ENCODE measurements at regions not wholly inside any gene's neighbourhood (a gene's known extent, or its start where the extent isn't known, plus 50 kb on each side); places are given as distances from the start of the nearest gene placed in this dataset.
"Not testable (repeated sequence)": the region's sequence is repeated elsewhere in the genome, so short reads cannot be mapped to it uniquely, and the experiment has no call there.

DNA sequence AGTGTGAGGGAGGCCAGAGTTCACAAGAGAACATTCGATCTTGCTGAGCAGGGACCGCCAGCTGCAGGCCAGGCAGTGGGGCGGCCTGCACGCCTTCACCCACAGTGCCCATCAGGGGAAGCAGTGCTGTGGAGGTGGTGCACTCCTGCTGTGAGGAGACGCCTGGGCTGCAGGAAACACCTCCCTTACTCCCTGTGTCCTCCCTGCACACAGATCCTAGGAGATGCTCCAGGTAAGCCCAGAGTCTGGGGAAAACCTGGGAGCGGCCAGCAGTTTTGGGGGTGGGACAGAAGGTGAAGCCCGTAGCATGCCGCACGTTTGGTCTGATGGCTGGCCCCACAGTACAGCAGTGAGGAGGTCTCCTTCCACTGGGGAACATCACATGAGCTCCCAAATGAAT is 180.8 kb upstream of the RAB6C start:
- Mint-ChIP-seq H3K27me3 (ENCODE audit: low read depth) (peaks cover 10% of the 10 kb centered on the region), H3K36me3 (ENCODE audit: insufficient read depth in 2 of 2) (no peaks in the 10 kb centered on the region), H3K27ac (no peak overlapping the region), H3K9me3 (no peaks in the 10 kb centered on the region), H3K4me3 (no peak overlapping the region), H3K4me1 (ENCODE audit: low read depth) (no peaks in the 10 kb centered on the region)
- ATAC-seq (replicated peaks in 1 of 2) = no peak
- DNase-seq = no peak

DNA sequence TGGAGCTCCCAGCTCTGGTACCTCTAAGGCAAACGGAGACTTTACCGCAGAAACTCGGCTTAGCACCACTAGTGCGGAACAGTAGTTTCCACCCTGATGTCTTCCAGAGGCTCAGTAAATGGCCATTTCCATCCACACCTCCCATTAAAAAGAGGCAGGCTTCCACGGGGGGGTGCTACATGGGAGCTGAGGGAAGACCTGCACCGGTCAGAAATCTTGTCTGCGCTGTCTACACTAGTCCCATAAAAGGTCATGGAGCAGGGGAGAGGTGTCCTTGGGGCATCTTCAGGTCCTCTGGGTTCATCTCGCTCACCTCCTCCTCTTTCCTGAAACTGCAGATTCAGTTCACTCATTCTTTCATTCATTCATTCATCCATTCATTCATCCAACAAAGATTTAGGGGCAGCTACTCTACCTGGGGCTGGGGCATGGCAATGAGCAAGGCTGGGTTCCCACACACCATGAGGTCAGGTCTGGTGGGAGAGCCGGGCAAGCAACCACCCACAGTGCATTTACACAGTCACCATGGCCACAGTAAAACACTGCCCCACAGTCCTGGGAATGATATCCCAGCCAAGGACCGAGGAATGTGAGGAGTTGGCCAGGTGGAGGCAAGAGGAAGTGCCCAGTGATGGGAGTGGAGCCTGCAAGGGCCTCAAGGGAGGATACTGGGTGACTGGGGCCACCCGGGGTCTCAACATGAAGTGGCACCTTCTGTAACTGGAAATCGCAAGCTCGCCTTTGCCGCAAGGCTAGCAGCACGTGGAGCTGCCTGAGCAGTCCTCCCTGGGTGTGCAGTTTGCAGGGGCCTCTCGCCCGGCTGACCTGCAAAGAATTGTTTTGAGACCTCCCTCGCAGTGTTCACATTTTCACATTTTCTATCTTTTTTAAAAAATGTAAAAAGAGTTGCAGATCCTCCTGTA is 180.2 kb upstream of the RAB6C start:
- Mint-ChIP-seq H3K4me1 (ENCODE audit: low read depth) (no peaks in the 10 kb centered on the region), H3K36me3 (ENCODE audit: insufficient read depth in 2 of 2) (no peaks in the 10 kb centered on the region), H3K27me3 (ENCODE audit: low read depth) (peaks cover 10% of the 10 kb centered on the region), H3K9me3 (no peaks in the 10 kb centered on the region), H3K27ac (no peak overlapping the region), H3K4me3 (no peak overlapping the region)
- ATAC-seq (replicated peaks in 1 of 2) = no peak
- no peak for DNase-seq

DNA sequence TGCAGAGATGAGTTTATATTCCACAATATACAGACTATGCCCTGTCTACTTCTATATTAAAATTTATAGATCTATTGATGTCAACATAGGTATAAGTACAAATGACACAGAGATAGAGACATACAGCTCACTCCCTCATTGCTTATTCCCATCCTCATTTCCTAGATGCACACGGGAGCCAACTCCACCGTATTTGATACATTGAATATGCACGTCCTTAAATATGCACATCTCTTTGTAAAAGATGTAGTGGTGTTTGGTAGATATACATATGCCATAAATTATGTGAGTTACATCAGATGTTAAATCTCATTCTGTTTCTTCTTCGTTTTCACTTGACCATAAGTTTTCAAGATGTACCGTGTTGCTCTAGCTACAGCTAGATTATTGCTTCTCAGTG is 179.2 kb upstream of the RAB6C start:
- Mint-ChIP-seq H3K27ac (no peak overlapping the region), H3K36me3 (ENCODE audit: insufficient read depth in 2 of 2) (no peaks in the 10 kb centered on the region), H3K4me1 (ENCODE audit: low read depth) (no peaks in the 10 kb centered on the region), H3K4me3 (no peak overlapping the region), H3K9me3 (no peaks in the 10 kb centered on the region), H3K27me3 (ENCODE audit: low read depth) (peaks cover 10% of the 10 kb centered on the region)
- ATAC-seq (replicated peaks in 1 of 2) = no peak
- DNase-seq = no peak

DNA sequence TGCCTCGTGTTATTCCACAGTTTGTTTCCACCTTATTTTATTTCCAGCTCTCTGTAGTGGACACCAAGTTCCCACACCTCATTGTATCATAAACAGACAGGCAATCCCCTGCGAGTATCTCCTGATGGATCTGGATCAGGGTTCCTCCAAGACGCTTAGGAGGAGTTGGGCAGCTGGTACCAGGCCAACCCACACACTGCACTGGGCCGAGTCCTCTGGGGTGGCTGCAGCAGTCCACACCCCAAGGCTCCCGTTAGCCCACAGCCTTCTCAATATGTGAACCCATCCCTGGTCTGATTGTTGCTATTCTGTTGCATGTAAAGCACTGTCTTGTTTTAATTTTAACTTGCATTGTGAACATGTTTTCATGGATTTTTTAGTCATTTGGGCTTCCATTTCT is 178.8 kb upstream of the RAB6C start:
- H3K9me3 Mint-ChIP-seq = no peaks in the 10 kb centered on the region
- peaks cover 10% of the 10 kb centered on the region for H3K27me3 Mint-ChIP-seq (ENCODE audit: low read depth)
- H3K27ac Mint-ChIP-seq = no peak overlapping the region
- H3K4me3 Mint-ChIP-seq = no peak overlapping the region
- H3K4me1 Mint-ChIP-seq (ENCODE audit: low read depth) = no peaks in the 10 kb centered on the region
- DNase-seq (no peak), ATAC-seq (replicated peaks in 1 of 2) (no peak)
- H3K36me3 Mint-ChIP-seq (ENCODE audit: insufficient read depth in 2 of 2) = no peaks in the 10 kb centered on the region

DNA sequence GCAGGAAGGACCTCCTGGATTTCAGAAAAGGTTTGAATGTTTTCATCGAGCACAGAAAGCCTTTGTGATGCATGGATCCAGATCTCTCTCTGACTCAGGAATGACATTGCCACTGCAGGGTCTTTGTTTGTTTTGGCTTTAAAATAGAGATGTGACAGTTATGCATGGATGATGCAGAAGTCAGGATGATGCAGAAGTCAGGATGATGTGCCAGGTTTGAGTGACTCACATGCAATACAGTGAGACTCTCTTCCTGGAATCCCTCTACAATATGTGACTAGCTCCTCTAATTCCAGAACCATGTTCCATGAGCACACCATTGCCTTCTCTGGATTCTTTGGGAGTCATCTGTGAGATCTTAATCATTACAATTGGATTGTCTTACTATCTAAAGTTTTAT is 177.9 kb upstream of the RAB6C start:
- Mint-ChIP-seq H3K27me3 (ENCODE audit: low read depth) (peaks cover 10% of the 10 kb centered on the region), H3K4me3 (no peak overlapping the region), H3K27ac (no peak overlapping the region), H3K4me1 (ENCODE audit: low read depth) (no peaks in the 10 kb centered on the region), H3K36me3 (ENCODE audit: insufficient read depth in 2 of 2) (no peaks in the 10 kb centered on the region), H3K9me3 (no peaks in the 10 kb centered on the region)
- no peak for ATAC-seq (replicated peaks in 1 of 2)
- no peak for DNase-seq

DNA sequence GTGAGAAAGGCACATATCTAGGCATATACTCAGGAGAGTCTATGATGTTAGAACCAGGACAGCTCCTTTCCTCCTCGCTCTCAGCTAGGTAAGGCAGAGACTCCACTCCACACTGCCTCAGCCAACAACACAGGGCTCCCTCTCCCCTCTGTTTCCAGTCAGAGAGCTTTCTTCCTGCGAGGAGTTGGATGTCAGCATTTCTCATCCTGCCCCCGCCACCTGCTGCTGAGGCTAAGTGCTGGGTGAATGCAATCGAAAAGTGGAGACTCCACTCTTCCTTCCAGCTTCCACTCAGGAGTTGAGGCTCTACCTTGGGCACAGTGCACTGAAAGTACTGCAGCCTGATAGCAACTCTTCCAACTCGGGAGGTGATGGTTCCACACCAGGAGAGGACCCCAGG is 177.2 kb upstream of the RAB6C start:
- Mint-ChIP-seq H3K4me3 (no peak overlapping the region), H3K36me3 (ENCODE audit: insufficient read depth in 2 of 2) (no peaks in the 10 kb centered on the region), H3K27me3 (ENCODE audit: low read depth) (peaks cover 10% of the 10 kb centered on the region), H3K27ac (no peak overlapping the region), H3K4me1 (ENCODE audit: low read depth) (no peaks in the 10 kb centered on the region), H3K9me3 (no peaks in the 10 kb centered on the region)
- ATAC-seq (replicated peaks in 1 of 2) = no peak
- no peak for DNase-seq

DNA sequence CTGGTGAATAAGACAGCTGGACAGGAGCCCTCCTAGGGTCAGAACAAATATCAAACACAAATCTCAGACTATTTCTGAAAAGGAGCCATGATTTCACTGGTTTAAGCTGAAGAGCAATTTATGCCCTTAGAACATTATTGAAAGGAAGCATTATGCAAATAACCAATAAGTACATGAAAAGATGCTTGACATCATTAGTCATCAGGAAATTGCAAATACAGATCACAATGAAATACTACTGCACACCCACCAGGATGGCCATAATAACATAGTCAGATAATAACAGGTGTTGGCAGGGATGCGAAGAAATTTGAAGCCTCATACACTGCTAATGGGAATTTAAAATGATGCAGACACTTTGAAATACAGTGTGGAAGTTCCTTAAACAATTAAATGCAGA is 176.4 kb upstream of the RAB6C start:
- no peak for ATAC-seq (replicated peaks in 1 of 2)
- Mint-ChIP-seq H3K27me3 (ENCODE audit: low read depth) (peaks cover 10% of the 10 kb centered on the region), H3K36me3 (ENCODE audit: insufficient read depth in 2 of 2) (no peaks in the 10 kb centered on the region), H3K9me3 (no peaks in the 10 kb centered on the region), H3K4me3 (no peak overlapping the region), H3K27ac (no peak overlapping the region), H3K4me1 (ENCODE audit: low read depth) (no peaks in the 10 kb centered on the region)
- no peak for DNase-seq

DNA sequence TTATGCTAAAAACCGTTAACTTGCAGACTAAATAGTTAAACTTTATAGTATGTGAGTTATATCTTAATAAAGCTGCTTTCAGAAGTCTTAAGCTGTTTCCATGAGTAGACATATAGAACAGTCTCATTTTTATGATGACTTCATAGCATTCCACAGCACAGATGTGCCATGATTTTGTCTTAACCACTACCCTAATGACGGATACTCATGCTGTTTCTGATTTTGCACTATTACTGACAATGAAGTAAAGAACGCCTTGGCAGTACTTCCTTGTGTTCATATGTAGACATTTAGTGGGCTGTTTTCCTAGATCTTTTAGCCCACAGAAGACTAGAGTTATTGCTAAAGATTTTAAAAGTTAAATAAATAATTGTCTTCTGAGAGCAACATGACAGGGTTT is 175.6 kb upstream of the RAB6C start:
- Mint-ChIP-seq H3K9me3 (no peaks in the 10 kb centered on the region), H3K36me3 (ENCODE audit: insufficient read depth in 2 of 2) (no peaks in the 10 kb centered on the region), H3K27me3 (ENCODE audit: low read depth) (peaks cover 10% of the 10 kb centered on the region), H3K4me3 (no peak overlapping the region), H3K27ac (no peak overlapping the region), H3K4me1 (ENCODE audit: low read depth) (no peaks in the 10 kb centered on the region)
- no peak for ATAC-seq (replicated peaks in 1 of 2)
- no peak for DNase-seq

DNA sequence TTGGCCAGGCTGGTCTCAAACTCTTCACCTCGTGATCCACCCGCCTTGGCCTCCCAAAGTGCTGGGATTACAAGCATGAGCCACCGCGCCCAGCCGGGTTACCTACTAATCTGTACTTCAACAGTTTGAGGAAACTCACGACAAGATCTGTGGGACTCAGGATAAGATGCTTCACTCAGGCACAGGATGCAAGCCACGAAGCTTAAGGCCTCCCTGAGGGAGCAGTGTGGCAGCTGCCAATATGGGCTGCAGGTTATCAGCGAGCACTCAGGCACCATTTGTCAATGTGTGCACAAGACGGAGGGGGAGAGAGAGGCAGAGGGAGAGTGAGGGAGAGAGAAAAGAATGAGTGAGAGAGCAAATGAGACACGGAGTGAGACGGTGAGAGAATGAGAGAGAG is 173.6 kb upstream of the RAB6C start:
- Mint-ChIP-seq H3K4me3 (no peak overlapping the region), H3K27ac (no peak overlapping the region), H3K36me3 (ENCODE audit: insufficient read depth in 2 of 2) (no peaks in the 10 kb centered on the region), H3K9me3 (no peaks in the 10 kb centered on the region), H3K27me3 (ENCODE audit: low read depth) (peaks cover 8% of the 10 kb centered on the region), H3K4me1 (ENCODE audit: low read depth) (no peaks in the 10 kb centered on the region)
- ATAC-seq (replicated peaks in 1 of 2) (no peak), DNase-seq (no peak)

DNA sequence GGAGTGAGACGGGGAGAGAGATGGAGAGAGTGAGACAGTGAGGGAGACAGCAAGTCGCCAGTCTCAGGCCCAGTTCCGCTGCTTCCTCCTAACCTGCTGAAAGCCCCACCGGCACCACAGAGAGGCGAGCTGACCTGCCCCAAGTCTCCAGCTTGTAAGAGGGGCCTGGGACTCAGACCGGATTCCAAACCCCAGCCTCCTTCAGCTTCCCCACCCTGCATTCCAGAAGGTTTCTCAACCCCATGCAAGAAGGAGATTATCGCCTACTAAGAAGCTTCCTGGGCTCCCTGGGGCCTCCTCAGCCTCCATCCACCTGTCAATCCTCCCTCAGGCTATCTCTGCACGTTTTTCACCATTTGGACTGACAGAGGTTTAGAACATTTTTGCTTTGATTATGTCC is 173.1 kb upstream of the RAB6C start:
- Mint-ChIP-seq H3K4me3 (no peak overlapping the region), H3K27me3 (ENCODE audit: low read depth) (peaks cover 8% of the 10 kb centered on the region), H3K4me1 (ENCODE audit: low read depth) (no peaks in the 10 kb centered on the region), H3K9me3 (no peaks in the 10 kb centered on the region), H3K36me3 (ENCODE audit: insufficient read depth in 2 of 2) (no peaks in the 10 kb centered on the region), H3K27ac (no peak overlapping the region)
- DNase-seq = no peak
- ATAC-seq (replicated peaks in 1 of 2) = no peak

DNA sequence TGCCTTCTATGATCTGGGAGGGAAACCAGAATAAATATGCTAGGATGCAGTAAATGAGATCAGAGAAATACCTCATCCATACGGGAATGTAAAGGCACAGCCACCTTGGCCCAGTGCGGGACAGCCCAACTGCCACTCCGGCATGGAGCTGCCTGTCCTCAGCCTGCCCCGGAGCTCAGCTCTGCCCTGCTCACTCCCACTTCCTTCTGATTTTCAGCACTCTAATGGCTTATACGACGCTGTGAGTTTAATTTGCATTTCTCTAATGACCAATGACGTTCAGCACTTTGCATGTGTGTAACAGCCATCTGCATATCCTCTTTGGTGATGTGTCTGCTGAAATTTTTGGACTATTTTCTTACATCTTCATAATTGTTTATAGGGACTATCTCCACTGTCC is 172.5 kb upstream of the RAB6C start:
- Mint-ChIP-seq H3K27me3 (ENCODE audit: low read depth) (peaks cover 9% of the 10 kb centered on the region), H3K9me3 (no peaks in the 10 kb centered on the region), H3K27ac (no peak overlapping the region), H3K36me3 (ENCODE audit: insufficient read depth in 2 of 2) (no peaks in the 10 kb centered on the region), H3K4me3 (no peak overlapping the region), H3K4me1 (ENCODE audit: low read depth) (no peaks in the 10 kb centered on the region)
- DNase-seq = no peak
- no peak for ATAC-seq (replicated peaks in 1 of 2)

DNA sequence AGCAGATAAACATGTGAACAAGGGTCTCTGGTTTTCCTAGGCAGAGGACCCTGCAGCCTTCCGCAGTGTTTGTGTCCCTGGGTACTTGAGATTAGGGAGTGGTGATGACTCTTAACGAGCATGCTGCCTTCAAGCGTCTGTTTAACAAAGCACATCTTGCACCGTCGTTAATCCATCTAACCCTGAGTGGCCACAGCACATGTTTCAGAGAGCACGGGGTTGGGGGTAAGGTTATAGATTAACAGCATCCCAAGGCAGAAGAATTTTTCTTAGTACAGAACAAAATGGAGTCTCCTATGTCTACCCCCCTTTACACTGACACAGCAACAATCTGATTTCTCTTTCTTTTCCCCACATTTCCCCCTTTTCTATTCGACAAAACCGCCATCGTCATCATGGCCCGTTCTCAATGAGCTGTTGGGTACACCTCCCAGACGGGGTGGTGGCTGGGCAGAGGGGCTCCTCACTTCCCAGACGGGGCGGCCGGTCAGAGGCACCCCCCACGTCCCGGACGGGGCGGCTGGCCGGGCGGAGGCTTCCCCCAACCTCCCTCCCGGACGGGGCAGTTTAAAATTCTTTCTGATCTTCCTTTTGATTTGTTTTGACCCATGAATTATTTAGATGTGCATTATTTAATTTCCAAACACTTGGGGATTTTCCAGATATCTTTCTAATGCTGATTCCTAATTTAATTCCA is 171.7 kb upstream of the RAB6C start:
- DNase-seq; H3K36me3 Mint-ChIP-seq (ENCODE audit: insufficient read depth in 2 of 2); H3K4me3 Mint-ChIP-seq; H3K27me3 Mint-ChIP-seq (ENCODE audit: low read depth); H3K27ac Mint-ChIP-seq; H3K9me3 Mint-ChIP-seq; H3K4me1 Mint-ChIP-seq (ENCODE audit: low read depth); ATAC-seq (replicated peaks in 1 of 2): not testable (repeated sequence)

DNA sequence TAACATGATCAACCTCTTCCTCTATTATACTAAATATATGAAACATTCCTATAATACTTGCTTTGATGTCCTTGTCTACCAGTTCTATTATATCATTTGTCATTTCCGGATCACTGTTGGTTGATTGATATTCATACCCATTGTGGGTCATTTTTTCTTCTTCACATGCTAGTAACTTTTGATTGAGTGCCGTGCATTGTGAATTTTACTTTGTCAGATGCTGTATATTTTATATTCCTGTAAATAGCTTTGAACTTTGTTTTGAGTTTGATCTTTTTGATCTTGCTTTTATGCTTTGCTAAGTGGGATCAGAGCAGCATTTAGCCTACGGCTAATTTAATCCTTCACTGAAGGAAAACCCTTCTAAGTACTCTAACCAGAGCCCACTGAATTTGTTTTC is 168.9 kb upstream of the RAB6C start:
- H3K9me3 Mint-ChIP-seq = peaks cover 2 to 4% of the 10 kb centered on the region in 2 donors
- H3K27ac Mint-ChIP-seq = no peak overlapping the region
- peaks cover 0 to 2% of the 10 kb centered on the region in 2 donors for H3K36me3 Mint-ChIP-seq (ENCODE audit: insufficient read depth in 2 of 2)
- no peak overlapping the region for H3K4me3 Mint-ChIP-seq
- ATAC-seq (replicated peaks in 1 of 2) (no peak), DNase-seq (no peak)
- peaks cover 9% of the 10 kb centered on the region for H3K4me1 Mint-ChIP-seq (ENCODE audit: low read depth)
- H3K27me3 Mint-ChIP-seq (ENCODE audit: low read depth) = peaks cover 9% of the 10 kb centered on the region
